H1 (cell line): ENCODE measurements at regions not wholly inside any gene's neighbourhood (a gene's known extent, or its start where the extent isn't known, plus 50 kb on each side); places are given as distances from the start of the nearest gene placed in this dataset.

Experiments
- CTCF ChIA-PET: fragments of 300-600 bp; sonication (Branson Sonifier 250); formaldehyde crosslinking; loops from one replicate; lab custom pipeline; 2021; ENCODE audit not compliant: partially characterized antibody; lab: Charles Lee
- POLR2A ChIA-PET: fragments of 300-600 bp; sonication (Branson Sonifier 250); formaldehyde crosslinking; loops from one replicate; lab custom pipeline; 2021; ENCODE audit warnings: inconsistent platforms; ENCODE audit not compliant: partially characterized antibody; lab: Charles Lee
- DNase-seq, 2 experiments: peaks; one replicate each; pipeline versions ENCODE4 v3.0.0 to v3.0.0-alpha.2; 2010 to 2022; ENCODE audit warnings: low spot score in 2 of 2, low read depth in 1 of 2, mixed read lengths in 1 of 2
- FAIRE-seq: peaks from 2 replicates; lab custom pipeline; 2011; peaks lifted over from hg19 to GRCh38; lab: Jason Lieb, UNC
- H2AFZ ChIP-seq: 2 replicates; pipeline ENCODE4 v1.8.1; 2012; ENCODE audit warnings: low read length, inconsistent platforms
- H2AK5ac ChIP-seq: 2 replicates; pipeline ENCODE4 v1.6.1; 2013; ENCODE audit warnings: low read depth, low read length
- H2BK120ac ChIP-seq: replicated peaks from 2 replicates; pipeline ENCODE3; 2013; ENCODE audit warnings: low read depth, low read length, inconsistent platforms
- H2BK12ac ChIP-seq: 2 replicates; pipeline ENCODE4 v1.6.1; 2013; ENCODE audit warnings: low read depth, low read length
- H2BK15ac ChIP-seq: 2 replicates; pipeline ENCODE4 v1.6.1; 2013; ENCODE audit warnings: low read length
- H2BK20ac ChIP-seq: 2 replicates; pipeline ENCODE4 v1.6.1; 2013; ENCODE audit warnings: low read length
- H2BK5ac ChIP-seq: 2 replicates; pipeline ENCODE4 v1.6.1; 2013; ENCODE audit warnings: low read depth, low read length
- H3K14ac ChIP-seq: 2 replicates; pipeline ENCODE4 v1.6.1; 2013; ENCODE audit warnings: inconsistent platforms; ENCODE audit not compliant: insufficient read length
- H3K18ac ChIP-seq: 2 replicates; pipeline ENCODE4 v1.6.1; 2013; ENCODE audit warnings: low read length; ENCODE audit errors: extremely low read depth
- H3K23ac ChIP-seq: 2 replicates; pipeline ENCODE4 v1.6.1; 2013; ENCODE audit warnings: inconsistent platforms; ENCODE audit not compliant: insufficient read length
- H3K23me2 ChIP-seq: 2 replicates; pipeline ENCODE4 v1.6.1; 2013; ENCODE audit warnings: low read depth, low read length
- H3K27ac ChIP-seq: 2 replicates; pipeline ENCODE4 v1.6.1; 2011; ENCODE audit warnings: low read depth, low read length, inconsistent platforms
- H3K27me3 ChIP-seq, 4 experiments: replicated peaks in 1 of 4; 1 replicate in 1 of 4; 2 replicates in 3 of 4; pipeline versions ENCODE4 v1.6.1 to v1.8.1; 2011 to 2013; ENCODE audit warnings: low read length in 3 of 4, mild to moderate bottlenecking in 3 of 4, inconsistent platforms in 2 of 4, mixed read lengths in 2 of 4, moderate library complexity in 1 of 4; ENCODE audit not compliant: control insufficient read depth in 3 of 4, insufficient read depth in 3 of 4; ENCODE audit errors: extremely low read depth in 1 of 4
- H3K36me3 ChIP-seq, 4 experiments: 2 replicates each; pipeline versions ENCODE4 v1.6.1 to v1.8.1; 2011 to 2013; ENCODE audit warnings: mild to moderate bottlenecking in 4 of 4, low read length in 3 of 4, moderate library complexity in 2 of 4, control low read depth in 1 of 4, inconsistent platforms in 1 of 4; ENCODE audit not compliant: insufficient read depth in 4 of 4, control insufficient read depth in 2 of 4
- H3K4ac ChIP-seq: replicated peaks from 2 replicates; pipeline ENCODE3; 2013; ENCODE audit warnings: low read length, low read depth, mixed read lengths, inconsistent platforms; ENCODE audit not compliant: insufficient read length
- H3K4me1 ChIP-seq, 4 experiments: replicated peaks in 1 of 4; 1 replicate in 1 of 4; 2 replicates in 3 of 4; pipeline versions ENCODE4 v1.6.1 to v1.8.1; 2011 to 2013; ENCODE audit warnings: low read length in 3 of 4, inconsistent platforms in 2 of 4, mixed read lengths in 1 of 4; ENCODE audit not compliant: insufficient read depth in 4 of 4, control insufficient read depth in 3 of 4
- H3K4me2 ChIP-seq, 2 experiments: 2 replicates each; pipeline versions ENCODE4 v1.6.1 to v1.8.1; 2011 to 2013; ENCODE audit warnings: low read depth in 2 of 2, low read length in 2 of 2, control low read depth in 1 of 2, inconsistent platforms in 1 of 2, mild to moderate bottlenecking in 1 of 2; ENCODE audit not compliant: insufficient read depth in 1 of 2
- H3K4me3 ChIP-seq, 4 experiments: fragments of 200-600, 300-600 bp in 1 of 4; sonication (generic), shearing (Covaris generic), sonication (Bioruptor Twin) in 1 of 4; 2 replicates each; pipeline versions ENCODE4 v1.5.1 to v1.8.1; 2011 to 2016; ENCODE audit warnings: low read length in 4 of 4, low read depth in 3 of 4, control low read depth in 2 of 4, inconsistent platforms in 2 of 4, mild to moderate bottlenecking in 2 of 4, mixed read lengths in 1 of 4, moderate library complexity in 1 of 4; ENCODE audit not compliant: insufficient read depth in 2 of 4; ENCODE audit errors: extremely low read depth in 1 of 4
- H3K56ac ChIP-seq: replicated peaks from 2 replicates; pipeline ENCODE3; 2013; ENCODE audit warnings: low read depth, mild to moderate bottlenecking, mixed read lengths, low read length, inconsistent platforms; ENCODE audit not compliant: insufficient read length
- H3K79me1 ChIP-seq: 2 replicates; pipeline ENCODE4 v1.6.1; 2013; ENCODE audit warnings: low read depth, low read length, control low read depth
- H3K79me2 ChIP-seq, 2 experiments: 2 replicates each; pipeline versions ENCODE4 v1.6.1 to v1.8.1; 2012 to 2013; ENCODE audit warnings: low read length in 2 of 2, mild to moderate bottlenecking in 2 of 2, inconsistent platforms in 1 of 2; ENCODE audit not compliant: insufficient read depth in 2 of 2, control insufficient read depth in 1 of 2
- H3K9ac ChIP-seq, 4 experiments: replicated peaks in 1 of 4; 1 replicate in 1 of 4; 2 replicates in 3 of 4; pipeline versions ENCODE4 v1.6.1 to v1.8.1; 2011 to 2013; ENCODE audit warnings: low read depth in 3 of 4, low read length in 3 of 4, control low read depth in 2 of 4, mild to moderate bottlenecking in 2 of 4, moderate library complexity in 2 of 4, inconsistent platforms in 1 of 4; ENCODE audit errors: extremely low read depth in 1 of 4
- H3K9me3 ChIP-seq, 2 experiments: 2 replicates each; pipeline versions ENCODE4 v1.6.1 to v1.8.1; 2012 to 2013; ENCODE audit warnings: mild to moderate bottlenecking in 2 of 2, moderate library complexity in 2 of 2, control low read depth in 1 of 2, inconsistent platforms in 1 of 2, low read depth in 1 of 2, low read length in 1 of 2, mixed read lengths in 1 of 2; ENCODE audit not compliant: insufficient read depth in 2 of 2
- H4K20me1 ChIP-seq, 2 experiments: replicated peaks in 1 of 2; 2 replicates each; pipeline versions ENCODE3 to v1.8.1; 2011 to 2013; ENCODE audit warnings: inconsistent platforms in 2 of 2, low read length in 2 of 2, mild to moderate bottlenecking in 1 of 2; ENCODE audit not compliant: insufficient read depth in 2 of 2, control insufficient read depth in 1 of 2
- H4K5ac ChIP-seq: 2 replicates; pipeline ENCODE4 v1.6.1; 2013; ENCODE audit warnings: low read length, low read depth, mixed read lengths, inconsistent platforms; ENCODE audit not compliant: insufficient read length
- H4K8ac ChIP-seq: 2 replicates; pipeline ENCODE4 v1.8.0; 2013; ENCODE audit warnings: mild to moderate bottlenecking, moderate library complexity, low read length, inconsistent platforms; ENCODE audit not compliant: insufficient read depth; ENCODE audit errors: extremely low read depth
- H4K91ac ChIP-seq: replicated peaks from 2 replicates; pipeline ENCODE3; 2013; ENCODE audit warnings: low read length, mixed read lengths, inconsistent platforms; ENCODE audit not compliant: insufficient read length
- ATF3 ChIP-seq: IDR thresholded peaks from 2 replicates; pipeline ENCODE4 v1.6.1; 2011; ENCODE audit warnings: low read depth, mild to moderate bottlenecking, low read length; ENCODE audit not compliant: insufficient read depth
- CBX8 ChIP-seq: fragments of 300-800, 300-1000 bp; sonication (generic); IDR thresholded peaks from 2 replicates; pipeline ENCODE4 v1.7.1; 2016; ENCODE audit warnings: low read depth, low read length, borderline replicate concordance
- HDAC2 ChIP-seq, 2 experiments: fragments of 300-600 bp in 1 of 2; sonication (generic) in 1 of 2; IDR thresholded peaks; 2 replicates each; pipeline ENCODE4 v1.6.1; 2011 to 2012; ENCODE audit warnings: low read depth in 2 of 2, low read length in 2 of 2, mild to moderate bottlenecking in 2 of 2, moderate library complexity in 2 of 2, borderline replicate concordance in 1 of 2, inconsistent platforms in 1 of 2
- JUN ChIP-seq: IDR thresholded peaks from 2 replicates; pipeline ENCODE4 v1.6.1; 2011; ENCODE audit warnings: low read depth, mild to moderate bottlenecking, improper control_type of control experiment, low read length
- KDM1A ChIP-seq: fragments of 200-600, 300-600 bp; sonication (generic); IDR thresholded peaks from 2 replicates; pipeline ENCODE4 v1.7.1; 2016; ENCODE audit warnings: mild to moderate bottlenecking, low read length, borderline replicate concordance
- POLR2AphosphoS5 ChIP-seq: IDR thresholded peaks from 2 replicates; pipeline ENCODE4 v1.6.1; 2011; ENCODE audit warnings: low read depth, low read length
- RXRA ChIP-seq: IDR thresholded peaks from 2 replicates; pipeline ENCODE4 v1.6.1; 2011; ENCODE audit warnings: low read depth, mild to moderate bottlenecking, low read length, moderate library complexity; ENCODE audit not compliant: insufficient read depth
- SIN3A ChIP-seq, 2 experiments: IDR thresholded peaks in 1 of 2; conservative IDR thresholded peaks in 1 of 2; 2 replicates each; pipeline ENCODE4 v1.6.1; 2011 to 2012; ENCODE audit warnings: low read length in 2 of 2, improper control_type of control experiment in 1 of 2, low read depth in 1 of 2, mild to moderate bottlenecking in 1 of 2
- SP4 ChIP-seq: IDR thresholded peaks from 2 replicates; pipeline ENCODE4 v1.6.1; 2012; ENCODE audit warnings: low read length, inconsistent platforms
- TAF7 ChIP-seq: optimal IDR thresholded peaks from 2 replicates; pipeline ENCODE3; 2011; ENCODE audit warnings: low read depth, mild to moderate bottlenecking, inconsistent platforms, low read length, moderate library complexity, borderline replicate concordance
- ZNF274 ChIP-seq: IDR thresholded peaks from 2 replicates; pipeline ENCODE4 v1.7.0; 2012; ENCODE audit warnings: low read length, borderline replicate concordance; ENCODE audit errors: extremely low read depth
- WGBS, 2 experiments: shearing (Covaris generic) in 1 of 2; methylation state at CpG; one replicate each; pipeline versions ENCODE4 v1.1.6 to v1.1.7; 2013 to 2015; ENCODE audit warnings: low lambda C conversion rate in 2 of 2, mixed read lengths in 2 of 2, inconsistent platforms in 1 of 2, low coverage in 1 of 2, missing lambda C conversion rate in 1 of 2; ENCODE audit not compliant: insufficient replicate concordance in 2 of 2, insufficient coverage in 1 of 2, insufficient read length in 1 of 2; ENCODE audit errors: extremely low coverage in 1 of 2, missing lambda C conversion rate in 1 of 2; 5-methylcytosine and 5-hydroxymethylcytosine counted together
- TF ChIP-seq, protein P1 (sequence below): IDR thresholded peaks from 2 replicates; pipeline ENCODE4 v1.6.1; 2012; ENCODE audit warnings: inconsistent platforms

GRCh38 chr10:44756216-44756615 is 154.9 kb upstream of the TMEM72 start:
- POLR2A ChIA-PET = no interaction called here
- Histone ChIP-seq H3K4me3 (no peak overlapping the region), H3K23me2 (peaks cover 2% of the 10 kb centered on the region; the same call in 1 of the 2 replicates), H2BK120ac (no peak overlapping the region), H4K91ac (no peak overlapping the region), H4K8ac (no peak overlapping the region), H3K18ac (no peak overlapping the region), H3K14ac (no peak overlapping the region), H3K79me2 (no peaks in the 10 kb centered on the region), H3K4me2 (no peak overlapping the region), H3K23ac (no peak overlapping the region), H2BK20ac (no peak overlapping the region), H3K27ac (no peak overlapping the region), H3K9ac (no peak overlapping the region), H3K4ac (no peak overlapping the region), H3K36me3 (no peaks in the 10 kb centered on the region), H4K5ac (no peak overlapping the region), H3K56ac (no peak overlapping the region), H2BK12ac (no peak overlapping the region), H3K79me1 (no peaks in the 10 kb centered on the region), H4K20me1 (peaks cover 0 to 2% of the 10 kb centered on the region in 2 experiments), H2BK5ac (no peak overlapping the region), H3K9me3 (no peaks in the 10 kb centered on the region), H3K27me3 (no peaks in the 10 kb centered on the region), H2BK15ac (no peak overlapping the region), H3K4me1 (peaks cover 0 to 3% (median 0%) of the 10 kb centered on the region in 4 experiments; a peak in 1 of 7 replicates), H2AK5ac (no peak overlapping the region), H2AFZ (no peak overlapping the region)
- CTCF ChIA-PET = no interaction called here
- FAIRE-seq = no peak
- DNase-seq = no peak
- no peak for TF ChIP-seq HDAC2 (IDR thresholded peaks at IDR 0.05; ENCODE audit: borderline replicate concordance in 1 of 2, low read depth in 2 of 2, low read length in 2 of 2)
- no peak for TF ChIP-seq KDM1A
- TF ChIP-seq, protein P1, sequence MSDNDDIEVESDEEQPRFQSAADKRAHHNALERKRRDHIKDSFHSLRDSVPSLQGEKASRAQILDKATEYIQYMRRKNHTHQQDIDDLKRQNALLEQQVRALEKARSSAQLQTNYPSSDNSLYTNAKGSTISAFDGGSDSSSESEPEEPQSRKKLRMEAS = no peak
- TF ChIP-seq SP4 = no peak
- TF ChIP-seq SIN3A (conservative IDR thresholded peaks at IDR 0.05 in 1 of 2, IDR thresholded peaks at IDR 0.05 in 1 of 2; ENCODE audit: low read depth in 1 of 2, low read length in 2 of 2) = no peak
- no peak for TF ChIP-seq TAF7
- TF ChIP-seq POLR2AphosphoS5 = no peak
- TF ChIP-seq JUN = no peak
- TF ChIP-seq ATF3 = no peak
- TF ChIP-seq ZNF274 = no peak
- no peak for TF ChIP-seq RXRA
- no peak for TF ChIP-seq CBX8
- WGBS, 2 experiments = 98% methylated on average over 6 of the region's 6 CpGs; no CpG with 5 or more reads in 1 of the 2 experiments
